PC-3 (cell line): ENCODE measurements at regions not wholly inside any gene's neighbourhood (a gene's known extent, or its start where the extent isn't known, plus 50 kb on each side); places are given as distances from the start of the nearest gene placed in this dataset.

Source experiments
- CTCF ChIP-seq: fragments of 300-600 bp; sonication (generic); conservative IDR thresholded peaks from 2 replicates; pipeline ENCODE4 v1.5.1; 2017; ENCODE audit warnings: antibody characterized with exemption, low read depth, mild to moderate bottlenecking, low read length
- EZH2 ChIP-seq: fragments of 300-600 bp; sonication (generic); IDR thresholded peaks from one replicate; pipeline ENCODE4 v1.6.1; 2017; ENCODE audit warnings: antibody characterized with exemption, mild to moderate bottlenecking, low read length; ENCODE audit not compliant: unreplicated experiment

GRCh38 chrX:110989869-110990268 is 106.1 kb upstream of the PAK3 start:
- TF ChIP-seq CTCF = no peak
- TF ChIP-seq EZH2 = no peak
